GM12878 (cell line): ENCODE measurements at regions not wholly inside any gene's neighbourhood (a gene's known extent, or its start where the extent isn't known, plus 50 kb on each side); places are given as distances from the start of the nearest gene placed in this dataset.

Experiments
- CHD2 ChIP-seq: IDR thresholded peaks from 2 replicates; pipeline ENCODE4 v1.6.1; 2011; ENCODE audit warnings: low read depth, low read length, improper control_type of control experiment, borderline replicate concordance
- CHD4 ChIP-seq: fragments of 200-600 bp; sonication (generic); IDR thresholded peaks from 2 replicates; pipeline ENCODE4 v1.6.1; 2016; ENCODE audit warnings: mild to moderate bottlenecking
- CTCF ChIP-seq, 3 experiments: IDR thresholded peaks in 2 of 3; conservative IDR thresholded peaks in 1 of 3; 2 replicates each; pipeline ENCODE4 v1.5.1; 2011; ENCODE audit warnings: low read depth in 3 of 3, low read length in 3 of 3, mild to moderate bottlenecking in 3 of 3, control low read depth in 2 of 3, moderate library complexity in 2 of 3, inconsistent platforms in 1 of 3, mixed read lengths in 1 of 3; ENCODE audit not compliant: control insufficient read depth in 2 of 3, insufficient read depth in 1 of 3; ENCODE audit errors: extremely low read depth in 1 of 3
- EP300 ChIP-seq, 2 experiments: fragments of 150-350 bp in 1 of 2; IDR thresholded peaks; 2 replicates each; pipeline ENCODE4 v1.6.1; 2011 to 2012; ENCODE audit warnings: low read depth in 2 of 2, low read length in 2 of 2, borderline replicate concordance in 1 of 2, improper control_type of control experiment in 1 of 2, inconsistent platforms in 1 of 2; ENCODE audit not compliant: control insufficient read depth in 1 of 2
- EZH2 ChIP-seq: IDR thresholded peaks from 2 replicates; pipeline ENCODE4 v1.6.1; 2012; ENCODE audit warnings: low read depth, mild to moderate bottlenecking, control low read depth, inconsistent platforms, low read length, borderline replicate concordance; ENCODE audit not compliant: control insufficient read depth
- ZNF217 ChIP-seq: fragments of 450-650 bp; IDR thresholded peaks from 2 replicates; pipeline ENCODE4 v1.6.1; 2017; ENCODE audit warnings: antibody characterized with exemption, mild to moderate bottlenecking
- TF ChIP-seq, protein P1 (sequence below): fragments of 450-650 bp; IDR thresholded peaks from 2 replicates; pipeline ENCODE4 v1.6.1; 2014; ENCODE audit warnings: mild to moderate bottlenecking

GRCh38 chr6:22892452-22892851 is 323.1 kb downstream of the HDGFL1 start:
- TF ChIP-seq EZH2 (no peak), CHD2 (no peak), CHD4 (no peak), ZNF217 (no peak), CTCF (IDR thresholded peaks at IDR 0.05 in 2 of 3, conservative IDR thresholded peaks at IDR 0.05 in 1 of 3; ENCODE audit: control insufficient read depth in 2 of 3, extremely low read depth in 1 of 3, insufficient read depth in 1 of 3, low read depth in 3 of 3, low read length in 3 of 3) (no peak), EP300 (IDR thresholded peaks at IDR 0.05; ENCODE audit: borderline replicate concordance in 1 of 2, control insufficient read depth in 1 of 2, low read depth in 2 of 2, low read length in 2 of 2) (no peak)
- TF ChIP-seq, protein P1, sequence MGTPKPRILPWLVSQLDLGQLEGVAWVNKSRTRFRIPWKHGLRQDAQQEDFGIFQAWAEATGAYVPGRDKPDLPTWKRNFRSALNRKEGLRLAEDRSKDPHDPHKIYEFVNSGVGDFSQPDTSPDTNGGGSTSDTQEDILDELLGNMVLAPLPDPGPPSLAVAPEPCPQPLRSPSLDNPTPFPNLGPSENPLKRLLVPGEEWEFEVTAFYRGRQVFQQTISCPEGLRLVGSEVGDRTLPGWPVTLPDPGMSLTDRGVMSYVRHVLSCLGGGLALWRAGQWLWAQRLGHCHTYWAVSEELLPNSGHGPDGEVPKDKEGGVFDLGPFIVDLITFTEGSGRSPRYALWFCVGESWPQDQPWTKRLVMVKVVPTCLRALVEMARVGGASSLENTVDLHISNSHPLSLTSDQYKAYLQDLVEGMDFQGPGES = no peak
